ENCODE measurements at regions not wholly inside any gene's neighbourhood (a gene's known extent, or its start where the extent isn't known, plus 50 kb on each side); places are given as distances from the start of the nearest gene placed in this dataset.

DNA sequence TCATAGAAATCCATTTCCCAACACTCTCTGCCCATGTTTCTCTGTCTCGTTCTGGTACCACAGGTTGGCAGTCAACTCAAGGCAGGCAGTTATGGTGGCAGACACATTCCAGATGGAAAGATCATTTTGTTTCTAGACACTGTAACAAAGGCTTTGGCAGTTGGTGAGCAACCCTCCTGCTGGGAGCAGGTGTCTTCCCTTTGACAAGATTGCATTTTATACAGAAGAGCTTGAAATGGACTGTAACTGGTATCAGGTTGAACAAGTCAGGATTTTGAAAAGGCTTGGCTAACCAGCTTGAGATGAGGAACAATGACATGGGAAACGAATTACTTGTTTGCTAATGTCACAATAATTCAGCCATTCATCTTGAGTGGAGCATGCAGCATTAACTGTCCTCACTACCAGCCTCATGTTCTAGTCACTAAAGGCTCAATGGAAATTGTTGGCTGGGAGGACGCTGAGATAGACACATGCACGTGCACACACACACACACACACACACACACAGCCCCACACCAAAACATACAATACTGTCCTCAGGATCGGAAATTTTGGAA is 170.0 kb downstream of the SEMA6D start:
- TF ChIP-seq PATZ1 (CRISPR knock-in tag; IDR thresholded peaks at IDR 0.05; ENCODE audit: borderline replicate concordance): no peak
- no peak for TF ChIP-seq RARB (CRISPR knock-in tag; IDR thresholded peaks at IDR 0.05)
- no peak for TF ChIP-seq PPARA (CRISPR knock-in tag; IDR thresholded peaks at IDR 0.05; ENCODE audit: borderline replicate concordance)
- TF ChIP-seq CREB5 (CRISPR knock-in tag; IDR thresholded peaks at IDR 0.05; ENCODE audit: low read depth): no peak
- no peak for TF ChIP-seq ZFP30 (CRISPR knock-in tag; IDR thresholded peaks at IDR 0.05)
- TF ChIP-seq, protein P1, sequence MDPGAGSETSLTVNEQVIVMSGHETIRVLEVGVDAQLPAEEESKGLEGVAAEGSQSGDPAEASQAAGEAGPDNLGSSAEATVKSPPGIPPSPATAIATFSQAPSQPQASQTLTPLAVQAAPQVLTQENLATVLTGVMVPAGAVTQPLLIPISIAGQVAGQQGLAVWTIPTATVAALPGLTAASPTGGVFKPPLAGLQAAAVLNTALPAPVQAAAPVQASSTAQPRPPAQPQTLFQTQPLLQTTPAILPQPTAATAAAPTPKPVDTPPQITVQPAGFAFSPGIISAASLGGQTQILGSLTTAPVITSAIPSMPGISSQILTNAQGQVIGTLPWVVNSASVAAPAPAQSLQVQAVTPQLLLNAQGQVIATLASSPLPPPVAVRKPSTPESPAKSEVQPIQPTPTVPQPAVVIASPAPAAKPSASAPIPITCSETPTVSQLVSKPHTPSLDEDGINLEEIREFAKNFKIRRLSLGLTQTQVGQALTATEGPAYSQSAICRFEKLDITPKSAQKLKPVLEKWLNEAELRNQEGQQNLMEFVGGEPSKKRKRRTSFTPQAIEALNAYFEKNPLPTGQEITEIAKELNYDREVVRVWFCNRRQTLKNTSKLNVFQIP (CRISPR knock-in tag; IDR thresholded peaks at IDR 0.05; ENCODE audit: borderline replicate concordance, low read depth): no peak

Measured in SK-N-SH treated with all-trans-retinoic acid at 6 μM for 48 hours (cell line).